Testis (tissue), 2 donors: ENCODE measurements at regions not wholly inside any gene's neighbourhood (a gene's known extent, or its start where the extent isn't known, plus 50 kb on each side); places are given as distances from the start of the nearest gene placed in this dataset.

Experiments used
- CTCF ChIP-seq, 3 experiments: fragments of 450-650 bp in 2 of 3; fragments of 200-600 bp in 1 of 3; sonication (generic) in 1 of 3; IDR thresholded peaks; one replicate each; pipeline ENCODE4 v1.5.1; 2016 to 2019; ENCODE audit warnings: antibody characterized with exemption in 3 of 3, mild to moderate bottlenecking in 2 of 3, moderate library complexity in 1 of 3
- POLR2A ChIP-seq: fragments of 450-650 bp; IDR thresholded peaks from one replicate; pipeline ENCODE4 v1.6.1; 2017; ENCODE audit warnings: antibody characterized with exemption, mild to moderate bottlenecking, moderate library complexity

DNA sequence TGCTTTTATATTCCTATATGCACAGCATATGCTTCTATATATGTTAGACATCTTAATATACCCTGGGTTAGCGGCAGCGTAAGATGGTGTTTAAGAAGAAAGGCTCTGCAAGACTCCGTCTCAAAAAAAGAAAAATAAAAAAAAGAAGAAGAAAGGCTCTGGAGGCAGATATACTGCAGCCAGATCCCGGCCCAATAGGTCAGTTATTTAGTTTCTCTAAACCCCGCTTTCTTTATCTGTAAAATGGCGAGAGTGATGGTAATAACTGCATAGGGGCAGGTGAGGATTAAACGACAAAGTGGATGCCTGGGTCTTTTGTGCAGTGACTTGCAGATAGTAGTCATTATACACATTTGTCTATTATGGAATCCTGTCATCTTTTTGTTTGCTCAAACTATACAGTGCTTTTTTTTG, 115.2 kb downstream of the NAA11 start:
- TF ChIP-seq POLR2A (no peak), CTCF (IDR thresholded peaks at IDR 0.05) (no peak)
